ENCODE measurements at regions not wholly inside any gene's neighbourhood (a gene's known extent, or its start where the extent isn't known, plus 50 kb on each side); places are given as distances from the start of the nearest gene placed in this dataset.

GRCh38 chr9:109708451-109708945 lies 71.5 kb upstream of the PALM2AKAP2 start:
- DNase-seq (ENCODE audit: low read depth, low spot score), result no peak
- no peak for FAIRE-seq
- Histone ChIP-seq H3K4me2 (ENCODE audit: control insufficient read depth, extremely low read depth, insufficient read depth, low read depth, low read length) (no peak overlapping the region), H3K4me3 (ENCODE audit: control insufficient read depth in 2 of 3, extremely low read depth in 1 of 3, insufficient read depth in 2 of 3, low read depth in 1 of 3, low read length in 3 of 3) (no peak overlapping the region), H3K27ac (ENCODE audit: control insufficient read depth, insufficient read depth, low read length) (no peak overlapping the region), H3K4me1 (ENCODE audit: control insufficient read depth, extremely low read depth, insufficient read depth, low read length) (no peaks in the 10 kb centered on the region), H3K36me3 (ENCODE audit: control insufficient read depth in 2 of 2, extremely low read depth in 1 of 2, insufficient read depth in 2 of 2, low read length in 2 of 2) (no peaks in the 10 kb centered on the region), H3K79me2 (ENCODE audit: control insufficient read depth, insufficient read depth, low read length) (no peaks in the 10 kb centered on the region), H4K20me1 (ENCODE audit: control insufficient read depth, extremely low read depth, insufficient read depth, low read length) (no peaks in the 10 kb centered on the region), H3K27me3 (ENCODE audit: control insufficient read depth, extremely low read depth, insufficient read depth, low read length) (peaks cover 6% of the 10 kb centered on the region), H3K9me1 (ENCODE audit: control insufficient read depth, extremely low read depth, insufficient read depth, low read length) (no peaks in the 10 kb centered on the region), H2AFZ (ENCODE audit: control insufficient read depth, low read length) (no peak overlapping the region), H3K9ac (ENCODE audit: control insufficient read depth, extremely low read depth, insufficient read depth, low read length) (no peak overlapping the region), H3K9me3 (ENCODE audit: control insufficient read depth, low read depth, low read length) (no peaks in the 10 kb centered on the region)
- dilution Hi-C loops (cut with MboI; ENCODE audit: extremely low pct_ligation_motif_present, low sequenced_read_pairs), result no loop called here
- no peak for TF ChIP-seq CTCF (optimal IDR thresholded peaks at IDR 0.05 in 1 of 3, IDR thresholded peaks at IDR 0.05 in 1 of 3, conservative IDR thresholded peaks at IDR 0.05 in 1 of 3; ENCODE audit: extremely low read depth in 1 of 3, insufficient read depth in 2 of 3, low read length in 3 of 3)
- no peak for TF ChIP-seq EZH2 (IDR thresholded peaks at IDR 0.05; ENCODE audit: low read length)

- H3K4me1 ChIP-seq (ENCODE audit: control insufficient read depth, extremely low read depth, insufficient read depth, low read length), result no peaks in the 10 kb centered on the region
- no peaks in the 10 kb centered on the region for H3K79me2 ChIP-seq (ENCODE audit: control insufficient read depth, insufficient read depth, low read length)
- no peaks in the 10 kb centered on the region for H3K36me3 ChIP-seq (ENCODE audit: control insufficient read depth in 2 of 2, extremely low read depth in 1 of 2, insufficient read depth in 2 of 2, low read length in 2 of 2)
- H3K27me3 ChIP-seq (ENCODE audit: control insufficient read depth, extremely low read depth, insufficient read depth, low read length), result peaks cover 6% of the 10 kb centered on the region
- no peak overlapping the region for H3K27ac ChIP-seq (ENCODE audit: control insufficient read depth, insufficient read depth, low read length)
- no peak overlapping the region for H3K4me3 ChIP-seq (ENCODE audit: control insufficient read depth in 2 of 3, extremely low read depth in 1 of 3, insufficient read depth in 2 of 3, low read depth in 1 of 3, low read length in 3 of 3)
- FAIRE-seq (no peak), DNase-seq (ENCODE audit: low read depth, low spot score) (no peak)
- H3K9me3 ChIP-seq (ENCODE audit: control insufficient read depth, low read depth, low read length), result no peaks in the 10 kb centered on the region
- no peak overlapping the region for H3K4me2 ChIP-seq (ENCODE audit: control insufficient read depth, extremely low read depth, insufficient read depth, low read depth, low read length)
- dilution Hi-C loops (cut with MboI; ENCODE audit: extremely low pct_ligation_motif_present, low sequenced_read_pairs), result no loop called here
- no peak overlapping the region for H3K9ac ChIP-seq (ENCODE audit: control insufficient read depth, extremely low read depth, insufficient read depth, low read length)
- H2AFZ ChIP-seq (ENCODE audit: control insufficient read depth, low read length), result no peak overlapping the region
- TF ChIP-seq EZH2 (IDR thresholded peaks at IDR 0.05; ENCODE audit: low read length), result no peak
- no peaks in the 10 kb centered on the region for H4K20me1 ChIP-seq (ENCODE audit: control insufficient read depth, extremely low read depth, insufficient read depth, low read length)
- H3K9me1 ChIP-seq (ENCODE audit: control insufficient read depth, extremely low read depth, insufficient read depth, low read length), result no peaks in the 10 kb centered on the region
Measured at GRCh38 chr9:109709866-109710265, 70.1 kb upstream of the PALM2AKAP2 start.

- TF ChIP-seq EZH2 (IDR thresholded peaks at IDR 0.05; ENCODE audit: low read length), result no peak
- TF ChIP-seq CTCF (optimal IDR thresholded peaks at IDR 0.05 in 1 of 3, IDR thresholded peaks at IDR 0.05 in 1 of 3, conservative IDR thresholded peaks at IDR 0.05 in 1 of 3; ENCODE audit: extremely low read depth in 1 of 3, insufficient read depth in 2 of 3, low read length in 3 of 3), result no peak
- Histone ChIP-seq H4K20me1 (ENCODE audit: control insufficient read depth, extremely low read depth, insufficient read depth, low read length) (no peaks in the 10 kb centered on the region), H3K9me3 (ENCODE audit: control insufficient read depth, low read depth, low read length) (no peaks in the 10 kb centered on the region), H3K4me1 (ENCODE audit: control insufficient read depth, extremely low read depth, insufficient read depth, low read length) (no peaks in the 10 kb centered on the region), H3K36me3 (ENCODE audit: control insufficient read depth in 2 of 2, extremely low read depth in 1 of 2, insufficient read depth in 2 of 2, low read length in 2 of 2) (no peaks in the 10 kb centered on the region), H3K9me1 (ENCODE audit: control insufficient read depth, extremely low read depth, insufficient read depth, low read length) (no peaks in the 10 kb centered on the region), H2AFZ (ENCODE audit: control insufficient read depth, low read length) (no peak overlapping the region), H3K27ac (ENCODE audit: control insufficient read depth, insufficient read depth, low read length) (no peak overlapping the region), H3K4me2 (ENCODE audit: control insufficient read depth, extremely low read depth, insufficient read depth, low read depth, low read length) (no peak overlapping the region), H3K4me3 (ENCODE audit: control insufficient read depth in 2 of 3, extremely low read depth in 1 of 3, insufficient read depth in 2 of 3, low read depth in 1 of 3, low read length in 3 of 3) (no peak overlapping the region), H3K79me2 (ENCODE audit: control insufficient read depth, insufficient read depth, low read length) (no peaks in the 10 kb centered on the region), H3K9ac (ENCODE audit: control insufficient read depth, extremely low read depth, insufficient read depth, low read length) (no peak overlapping the region), H3K27me3 (ENCODE audit: control insufficient read depth, extremely low read depth, insufficient read depth, low read length) (peaks cover 6% of the 10 kb centered on the region)
- dilution Hi-C loops (cut with MboI; ENCODE audit: extremely low pct_ligation_motif_present, low sequenced_read_pairs), result no loop called here
- FAIRE-seq, result no peak
- no peak for DNase-seq (ENCODE audit: low read depth, low spot score)
Measured at GRCh38 chr9:109710830-109711229, 69.2 kb upstream of the PALM2AKAP2 start.
